Hepatic stellate cell (primary cell): ENCODE measurements at regions not wholly inside any gene's neighbourhood (a gene's known extent, or its start where the extent isn't known, plus 50 kb on each side); places are given as distances from the start of the nearest gene placed in this dataset.

Source experiments
- DNase-seq: peaks from one replicate; pipeline ENCODE4 v3.0.0; 2011; ENCODE audit warnings: low spot score

DNA sequence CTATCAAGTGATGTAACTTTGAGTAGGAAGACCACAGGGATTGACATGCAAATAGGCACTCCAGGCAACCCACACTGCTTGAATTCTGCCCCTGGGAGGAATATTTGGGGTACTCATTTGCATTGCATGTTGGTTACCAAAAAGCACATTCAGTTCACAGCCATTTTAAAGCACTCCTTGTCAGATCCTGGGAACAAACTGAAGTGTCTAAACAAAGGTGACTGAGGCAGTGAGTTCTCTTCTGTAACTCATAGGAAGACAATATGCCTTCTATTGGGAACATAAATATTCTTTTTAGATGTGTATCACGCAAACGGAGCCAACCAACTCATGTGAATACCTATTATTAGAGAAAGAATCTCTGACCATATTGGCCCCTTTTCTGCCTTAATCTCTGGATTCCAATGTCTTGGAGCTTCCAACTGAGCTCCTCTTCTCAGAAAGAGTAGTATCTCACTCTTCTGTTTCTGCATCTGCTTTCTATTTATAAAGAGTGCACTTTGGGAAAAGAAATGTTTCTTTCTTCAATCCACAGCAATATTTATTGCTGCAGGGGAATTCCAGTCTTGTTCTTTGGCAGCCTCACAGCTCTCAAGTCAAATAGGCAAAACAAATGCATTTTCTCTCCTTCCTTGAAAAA lies 125.7 kb upstream of the NBEA start:
- DNase-seq = no peak

DNA sequence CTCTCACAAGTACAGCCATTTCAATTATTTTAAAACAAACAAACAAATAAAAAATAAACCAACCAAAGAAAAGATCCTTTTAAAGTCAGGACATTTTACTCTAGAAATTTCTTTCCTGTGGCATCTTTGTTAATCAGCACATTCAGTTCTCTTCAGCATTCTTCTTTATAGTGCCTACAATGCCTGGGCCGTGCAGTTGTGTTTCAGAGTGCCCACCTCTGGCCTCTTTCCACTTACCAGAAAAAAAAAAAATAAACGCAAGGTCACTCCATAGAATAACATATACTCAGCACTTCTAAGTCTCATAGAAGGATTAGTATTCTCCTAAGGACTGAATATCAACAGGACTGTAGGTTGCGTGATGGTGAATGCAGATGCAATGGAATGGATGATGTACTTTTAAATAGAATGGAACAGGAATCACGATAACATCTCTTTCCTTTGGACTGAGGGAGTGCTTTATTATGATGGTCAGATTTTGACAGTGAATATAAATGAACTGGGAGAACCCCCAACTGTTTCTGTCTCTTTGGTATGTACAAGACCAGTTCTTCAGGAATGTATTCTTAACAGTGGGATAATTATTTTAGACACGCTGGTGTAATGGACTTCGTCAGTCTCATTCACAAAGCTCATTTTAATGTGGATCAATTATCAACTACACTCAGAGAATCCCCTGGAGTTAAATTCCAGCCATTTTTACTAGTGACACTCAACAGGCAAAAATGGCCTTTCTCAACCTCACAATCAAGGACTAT lies 125.0 kb upstream of the NBEA start:
- DNase-seq = no peak

DNA sequence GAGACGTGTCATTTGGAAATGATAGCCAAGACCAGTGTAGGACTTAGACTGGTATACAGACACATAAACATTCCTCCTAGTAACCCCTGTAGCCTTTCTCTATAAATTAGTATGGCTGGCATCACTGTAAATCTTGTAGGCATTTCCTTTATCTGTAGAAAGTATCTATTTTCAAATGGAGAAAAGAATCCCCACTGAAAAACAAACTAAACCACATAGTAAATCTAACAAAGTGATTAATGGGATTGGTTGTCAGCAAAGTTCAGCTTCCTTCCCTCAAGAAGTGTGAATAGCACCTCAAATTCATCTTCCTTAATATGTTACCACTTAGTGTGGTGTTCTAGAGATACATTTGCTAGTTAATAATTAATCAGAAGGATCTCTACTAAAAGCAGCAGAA lies 119.4 kb upstream of the NBEA start:
- no peak for DNase-seq

DNA sequence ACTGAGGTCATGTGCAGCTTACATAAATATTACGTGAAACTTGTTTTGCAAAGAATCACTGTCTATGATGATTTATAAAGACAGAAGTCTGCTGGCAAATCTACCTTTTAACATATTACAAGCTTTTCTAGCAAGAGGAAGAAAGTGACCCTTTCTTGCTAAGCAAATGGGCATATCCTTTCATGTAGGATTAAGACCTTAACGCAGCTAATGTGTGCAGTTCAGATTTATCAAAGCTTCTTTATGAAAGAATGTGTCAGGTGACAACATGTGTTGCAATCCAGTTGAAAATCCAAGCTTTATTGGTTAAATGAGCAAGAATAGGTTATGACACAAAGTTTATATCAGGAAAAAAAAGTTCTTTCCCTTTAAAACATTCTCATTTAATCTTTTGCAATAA lies 115.6 kb upstream of the NBEA start:
- DNase-seq = no peak

DNA sequence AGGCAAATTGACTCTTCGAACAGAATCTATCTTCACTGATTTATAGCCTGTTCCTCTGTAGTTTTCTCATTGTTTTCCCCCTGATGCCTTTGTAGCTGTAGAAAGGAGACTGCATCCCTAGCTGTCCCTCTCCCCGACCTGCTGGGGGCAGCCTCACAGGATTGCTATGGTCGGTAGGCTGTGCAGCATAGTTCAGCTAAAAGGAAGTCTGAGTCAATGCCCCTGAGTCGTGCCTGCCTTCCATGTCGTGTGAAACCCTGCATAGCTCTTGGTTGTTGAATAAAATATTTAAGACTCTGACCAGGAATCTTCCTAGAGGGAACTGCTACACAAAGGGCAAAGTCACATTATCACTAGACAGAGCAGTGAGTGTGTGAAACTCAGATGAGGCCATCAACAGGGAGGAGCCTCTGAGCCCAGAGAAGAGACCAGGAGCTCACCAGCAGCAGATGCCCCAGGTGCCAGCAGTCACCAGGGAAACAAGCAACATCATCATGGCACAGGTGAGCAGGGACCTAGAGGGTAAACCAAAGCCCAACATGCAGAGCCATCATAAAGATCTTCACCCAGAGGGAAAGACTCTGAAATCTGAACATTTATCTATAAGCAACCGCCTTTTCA lies 108.4 kb upstream of the NBEA start:
- no peak for DNase-seq

DNA sequence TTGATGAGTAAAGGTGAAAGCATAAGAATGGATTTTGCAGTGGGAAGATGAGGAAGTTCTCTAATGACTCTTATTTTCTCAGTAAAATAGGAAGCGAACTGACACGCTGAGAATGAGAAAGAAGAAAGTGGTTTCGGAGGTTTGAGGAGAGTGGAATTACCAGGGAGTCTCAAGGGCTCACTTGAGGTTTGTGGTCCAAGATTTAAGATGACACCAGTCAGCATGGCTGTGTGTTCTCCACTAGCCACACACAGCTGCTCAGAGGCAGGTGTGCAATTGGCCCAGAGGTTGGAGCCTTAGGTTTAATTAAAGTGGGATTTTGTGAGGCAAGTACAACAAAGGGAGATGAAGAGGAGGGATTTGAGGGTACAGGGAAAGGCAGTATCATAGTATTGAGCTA lies 99.6 kb upstream of the NBEA start:
- no peak for DNase-seq

DNA sequence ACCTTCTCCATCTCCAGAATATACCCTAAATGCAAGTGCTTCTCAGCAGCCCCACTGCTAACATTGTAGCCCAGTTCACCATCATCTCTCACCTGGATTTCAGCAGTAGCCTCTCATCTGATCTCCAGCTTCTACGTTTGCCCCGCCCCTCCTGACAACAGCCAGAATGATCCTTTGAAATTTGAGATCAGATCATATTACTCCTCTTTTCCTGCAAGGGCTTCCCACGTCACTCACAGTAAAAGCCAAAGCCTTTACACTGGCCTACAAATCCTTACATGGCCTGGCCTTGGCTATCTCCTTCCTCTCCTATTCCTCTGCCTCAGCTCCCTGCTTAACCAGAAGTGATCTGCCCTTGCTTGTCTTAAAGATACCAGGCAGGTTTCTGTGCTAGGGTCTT lies 94.3 kb upstream of the NBEA start:
- DNase-seq = no peak

DNA sequence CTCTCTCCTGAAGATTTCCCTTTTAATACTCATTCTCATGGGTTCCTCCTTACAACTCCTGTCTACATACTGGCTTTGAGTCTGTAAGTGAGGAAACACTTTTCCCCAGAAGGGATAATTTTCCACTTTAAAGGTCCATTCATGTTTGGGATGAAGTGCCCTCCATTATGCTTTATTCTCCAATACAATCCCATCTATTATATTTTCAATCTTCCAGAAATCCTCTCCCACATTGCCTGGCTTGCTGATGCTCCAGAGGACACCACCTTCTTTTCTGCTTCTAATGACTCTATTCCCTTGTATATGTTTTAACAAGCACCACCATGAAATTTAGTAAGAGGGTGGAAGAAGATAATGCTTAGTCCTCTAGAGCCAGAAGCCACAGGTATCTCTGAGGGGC lies 92.7 kb upstream of the NBEA start:
- no peak for DNase-seq

DNA sequence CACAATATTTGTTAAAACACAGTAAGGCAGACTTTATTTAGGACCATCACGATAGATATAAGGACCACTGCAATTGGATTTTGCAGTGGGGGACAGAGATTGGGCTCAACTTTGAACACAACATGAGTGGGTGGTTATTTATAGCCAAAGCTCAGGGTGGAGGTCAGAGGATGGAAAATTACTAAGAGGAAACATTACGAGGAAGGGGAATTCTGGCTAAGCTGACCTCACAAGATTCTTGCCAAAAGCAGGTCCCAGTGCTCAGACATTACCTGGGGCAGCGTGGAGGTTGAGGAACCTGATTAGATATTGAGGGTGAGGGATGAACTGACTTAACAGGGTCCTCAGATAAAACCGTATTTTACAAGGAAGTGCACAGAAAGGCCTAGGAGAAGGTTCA lies 88.9 kb upstream of the NBEA start:
- DNase-seq = no peak

DNA sequence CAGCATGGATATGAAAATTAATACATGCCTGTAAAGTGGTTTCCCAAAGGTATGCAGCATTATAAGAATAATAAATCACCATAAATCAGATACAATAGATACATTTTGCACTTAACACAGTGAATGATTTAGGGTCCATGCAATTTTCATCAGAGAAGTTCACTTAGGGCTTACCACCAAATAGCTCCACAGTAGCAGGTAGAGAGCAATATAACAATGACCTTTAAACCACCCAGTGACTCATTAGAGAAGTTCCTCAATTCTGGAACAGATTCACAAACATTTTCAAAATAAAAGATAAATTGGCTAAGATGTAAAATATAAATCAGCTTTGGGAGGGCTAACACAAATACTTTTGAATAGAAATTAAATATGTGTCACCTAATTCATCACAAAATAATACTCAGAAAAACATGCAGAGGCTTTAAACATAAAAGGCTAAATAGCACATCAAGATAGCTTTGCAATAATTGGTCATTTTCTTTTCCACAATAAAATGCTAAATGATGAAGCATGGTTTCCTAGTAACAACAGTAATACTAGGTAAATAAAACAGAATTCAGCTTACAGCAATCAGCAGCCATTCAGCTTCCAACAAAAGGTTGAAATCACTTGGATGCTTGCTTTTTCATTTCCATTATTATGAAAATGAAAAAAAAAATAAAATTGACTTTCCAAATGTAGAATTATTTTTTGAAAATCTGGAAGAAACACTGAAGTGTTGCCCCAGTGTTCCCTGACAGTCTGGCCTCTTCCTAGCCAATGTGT lies 84.3 kb upstream of the NBEA start:
- DNase-seq = no peak

DNA sequence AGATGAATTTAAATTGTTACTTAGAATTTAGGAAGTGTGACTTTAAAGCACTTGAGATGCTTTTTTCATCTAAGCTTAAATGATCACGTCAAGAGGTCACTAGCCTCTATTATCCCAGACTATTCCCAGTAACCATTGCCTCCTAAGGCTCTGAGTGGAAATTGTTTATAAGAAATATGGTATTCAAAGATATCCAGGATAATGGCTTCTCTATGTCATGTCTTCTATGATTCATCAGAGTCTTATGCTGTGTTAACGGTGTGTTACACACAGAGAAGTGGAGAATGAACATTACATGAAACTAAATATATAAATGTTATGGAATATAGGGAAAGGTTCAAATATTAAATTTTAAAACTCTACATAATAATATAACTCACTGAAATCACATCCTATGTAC lies 79.8 kb upstream of the NBEA start:
- DNase-seq = no peak

DNA sequence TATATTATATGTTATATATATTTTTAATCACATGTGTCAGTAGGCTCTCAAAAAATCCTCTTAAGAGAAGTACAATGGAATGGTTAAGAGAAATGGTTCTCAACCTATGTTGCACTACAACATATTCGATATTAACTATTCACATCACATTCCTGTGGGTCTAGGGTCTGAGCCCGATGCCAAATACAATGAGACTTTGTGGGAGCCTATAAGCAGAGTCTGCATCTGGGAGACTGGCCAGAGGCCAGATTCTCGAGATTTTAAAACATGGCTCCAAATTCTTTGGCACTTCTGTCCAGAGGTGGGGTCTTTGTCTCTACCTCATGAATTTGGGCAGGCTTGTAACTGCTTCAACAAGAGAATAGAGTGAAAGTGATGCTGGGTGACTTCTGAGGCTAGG lies 79.4 kb upstream of the NBEA start:
- no peak for DNase-seq

DNA sequence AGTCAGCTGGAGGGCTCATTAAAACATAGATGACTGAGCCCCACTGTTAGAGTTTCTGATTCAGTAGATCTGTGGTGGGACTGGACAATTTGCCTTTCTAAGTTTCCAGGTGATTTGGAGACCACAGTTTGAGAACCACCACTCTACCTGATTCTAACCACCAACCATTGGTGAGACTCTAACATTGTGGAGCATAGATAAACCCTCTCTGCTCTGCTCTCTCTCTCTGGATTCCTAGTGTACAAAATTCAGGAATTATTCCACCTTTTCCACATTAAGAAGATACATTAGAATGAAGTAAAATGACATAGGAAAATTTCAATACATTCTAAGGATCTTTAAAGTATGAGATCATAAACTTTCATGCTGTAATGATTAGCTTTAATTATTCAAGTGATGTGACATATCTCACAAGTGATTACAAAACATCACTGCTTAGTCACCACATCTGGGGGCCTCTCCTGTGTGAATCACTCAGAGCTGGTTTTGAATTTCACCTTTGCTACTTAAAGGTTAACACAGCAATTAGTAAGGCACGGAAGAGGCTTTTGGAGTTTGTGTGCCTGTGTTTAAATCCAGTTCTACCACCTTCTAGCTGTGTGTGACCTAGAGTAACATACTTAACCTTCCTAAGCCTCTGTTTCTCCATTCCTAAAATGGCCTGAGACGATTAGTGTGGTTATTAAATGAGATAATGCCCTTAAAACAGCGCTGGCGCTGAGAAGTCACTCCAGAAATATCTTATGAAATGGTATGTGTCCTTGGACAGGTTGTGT lies 78.5 kb upstream of the NBEA start:
- no peak for DNase-seq

DNA sequence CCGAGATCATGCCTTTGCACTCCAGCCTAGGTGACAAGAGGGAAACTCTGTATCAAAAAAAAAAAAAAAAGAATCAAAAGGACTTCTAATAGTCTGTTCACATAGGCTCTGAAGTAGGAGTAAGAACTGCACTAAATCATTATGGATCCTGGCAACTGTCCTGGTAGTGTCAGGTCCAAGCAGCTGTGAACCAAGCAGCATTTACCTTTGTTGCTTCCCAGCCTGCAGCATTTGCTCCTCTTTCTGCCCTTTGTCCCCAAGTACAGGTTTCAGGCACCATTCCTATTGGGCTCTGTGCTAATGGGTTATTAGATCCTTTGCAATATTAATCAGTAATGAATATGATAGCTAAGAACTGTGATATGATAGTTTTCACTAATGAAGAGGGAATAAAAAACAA lies 77.4 kb upstream of the NBEA start:
- no peak for DNase-seq

DNA sequence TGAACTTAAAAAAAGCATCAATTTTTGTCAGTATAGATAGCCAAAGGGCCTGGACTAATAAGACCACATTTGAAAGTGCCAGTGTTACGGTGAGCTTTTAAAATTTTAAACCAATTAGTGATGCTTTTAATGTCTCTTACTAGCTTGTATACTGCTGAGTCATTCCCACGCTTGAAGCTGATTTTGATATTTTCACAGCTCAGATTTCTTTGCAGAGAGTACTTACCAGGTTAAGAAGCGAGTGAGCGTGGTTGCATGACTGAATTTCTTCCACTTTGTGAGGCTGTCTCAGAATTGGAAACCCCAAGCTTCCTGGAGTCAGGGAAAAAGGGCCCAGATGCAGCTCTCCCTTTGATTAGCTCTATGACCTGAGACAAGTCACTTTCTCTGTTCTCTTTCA lies 74.5 kb upstream of the NBEA start:
- DNase-seq = no peak

DNA sequence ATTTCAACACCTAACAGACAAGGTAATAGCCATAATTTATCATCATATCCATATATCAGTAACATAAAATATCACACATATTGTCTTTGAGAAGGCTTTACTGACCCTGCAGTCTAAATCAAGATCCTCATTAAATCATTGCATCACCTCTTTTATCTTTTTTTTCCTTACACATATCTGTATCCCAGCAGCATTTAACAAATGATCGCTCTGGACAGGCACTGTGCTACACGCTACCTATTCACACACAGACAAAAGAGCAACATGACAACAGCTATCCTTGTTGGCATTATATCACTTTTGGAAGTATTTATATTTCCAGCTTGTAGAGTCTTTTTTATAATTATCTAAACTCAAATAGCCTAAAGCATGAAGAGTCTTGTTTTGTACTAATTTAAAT lies 73.3 kb upstream of the NBEA start:
- DNase-seq = no peak

DNA sequence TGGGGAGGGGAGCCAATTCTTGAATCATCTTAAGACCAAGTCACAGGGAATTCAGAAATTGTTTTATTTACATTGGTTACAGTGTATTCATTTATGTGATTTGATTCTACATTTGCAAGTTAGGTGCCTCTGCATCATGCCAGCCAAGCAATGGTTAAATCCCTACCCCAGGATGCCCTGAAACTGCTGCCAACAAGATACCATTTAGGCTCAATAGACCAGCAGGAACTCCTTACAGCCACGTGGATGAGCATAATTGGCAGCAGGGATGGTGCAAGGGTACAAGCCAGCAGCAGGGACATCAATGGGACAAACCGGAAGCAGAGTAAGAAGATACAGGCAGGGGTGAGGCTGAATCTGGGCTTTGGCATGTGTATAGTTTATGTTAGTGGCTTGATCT lies 72.4 kb upstream of the NBEA start:
- DNase-seq = no peak

DNA sequence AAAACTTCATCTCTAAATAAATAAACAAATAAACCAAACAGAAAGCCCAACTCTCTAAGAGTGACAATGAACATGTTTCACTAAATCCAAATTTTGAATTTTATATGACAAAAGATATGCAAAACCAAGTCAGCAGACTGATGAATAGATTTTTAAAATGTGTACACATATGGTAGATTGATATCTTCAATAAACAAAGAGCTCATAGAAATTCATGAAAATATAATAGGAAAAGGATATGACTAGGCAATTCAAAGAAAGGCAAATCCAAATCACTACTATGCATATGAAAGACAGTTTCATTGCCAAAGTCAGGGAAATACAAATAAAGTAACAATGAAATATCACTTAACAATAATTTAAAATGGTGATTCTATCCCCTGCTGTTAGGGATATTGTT lies 63.7 kb upstream of the NBEA start:
- DNase-seq = no peak

DNA sequence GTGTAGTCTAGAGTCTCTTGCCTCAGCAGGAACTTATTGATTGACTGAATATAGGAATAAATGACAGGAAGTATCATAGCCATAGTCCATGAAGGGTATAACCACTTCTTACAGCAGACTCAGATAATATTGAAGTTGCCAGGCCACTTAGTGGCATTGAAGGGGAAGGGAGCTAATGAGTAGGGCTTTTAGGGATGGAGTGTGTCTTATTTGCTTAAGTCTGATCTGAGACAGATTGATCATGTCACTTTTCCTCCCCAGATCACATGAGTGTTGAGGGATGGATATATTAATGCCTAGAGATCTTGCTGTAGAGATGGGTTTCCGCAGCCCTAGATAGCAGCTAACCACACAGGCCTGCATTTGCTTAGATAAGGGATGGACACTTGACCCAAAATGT lies 62.2 kb upstream of the NBEA start:
- DNase-seq = no peak

DNA sequence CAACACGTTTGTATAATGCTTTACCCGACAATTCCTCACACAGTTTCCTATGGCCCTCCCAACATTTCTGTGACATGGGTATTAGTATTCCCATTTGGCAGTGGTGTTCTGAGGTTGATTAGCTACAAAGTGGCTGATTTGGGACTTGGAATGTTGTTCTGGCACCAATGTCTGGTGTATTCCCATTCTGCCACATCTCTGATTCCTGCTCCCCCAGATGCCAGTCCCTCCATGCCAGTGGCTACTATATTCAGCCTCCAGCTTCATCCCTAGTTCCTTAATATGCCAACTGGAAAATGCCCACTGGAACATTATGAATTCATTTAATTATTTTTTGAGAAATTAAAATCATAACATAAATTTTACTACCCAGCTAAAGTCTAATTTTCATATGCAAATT lies 60.6 kb upstream of the NBEA start:
- DNase-seq = no peak

DNA sequence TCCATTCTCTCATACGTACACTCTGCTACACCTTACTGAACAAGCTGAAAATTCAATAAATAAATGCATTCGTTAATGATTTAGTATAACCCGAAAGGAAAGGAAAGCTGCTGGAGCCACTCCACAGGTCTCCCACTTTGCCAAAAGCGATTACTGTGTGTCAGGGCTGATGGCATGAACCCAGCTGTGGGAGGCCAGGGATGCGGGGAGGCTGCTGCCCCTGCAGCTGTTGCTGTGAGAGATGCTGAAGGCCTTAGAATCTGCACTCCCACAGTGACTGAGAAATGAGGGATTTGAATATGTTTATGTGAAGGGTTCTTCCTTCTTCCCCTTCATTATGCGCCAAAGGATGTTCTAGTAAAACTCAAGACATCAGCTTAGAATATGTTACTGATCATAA lies 58.7 kb upstream of the NBEA start:
- DNase-seq = no peak

DNA sequence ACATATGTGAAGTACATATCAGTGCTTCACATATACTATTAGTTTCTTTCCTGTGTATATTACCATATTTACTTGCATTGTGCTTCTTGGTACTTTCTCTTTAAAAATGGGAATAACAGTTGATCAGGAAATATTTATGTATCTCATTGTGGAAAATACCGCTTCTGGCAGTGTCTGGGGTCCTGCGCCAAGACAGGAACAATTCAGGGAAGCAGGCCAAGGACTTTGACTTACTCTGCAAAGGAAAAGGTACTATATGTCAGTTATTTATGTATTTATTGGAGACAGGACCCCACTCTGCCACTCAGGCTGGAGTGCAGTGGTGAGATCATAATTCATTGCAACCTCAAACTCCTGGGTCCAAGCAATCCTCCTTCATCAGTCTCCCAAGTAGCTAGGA lies 57.7 kb upstream of the NBEA start:
- no peak for DNase-seq
